Gastrocnemius medialis (tissue), 4 donors: ENCODE measurements at regions not wholly inside any gene's neighbourhood (a gene's known extent, or its start where the extent isn't known, plus 50 kb on each side); places are given as distances from the start of the nearest gene placed in this dataset.

Source experiments
- CTCF ChIP-seq, 5 experiments: fragments of 450-650 bp in 3 of 5; fragments of 200-600 bp in 2 of 5; sonication (generic) in 2 of 5; IDR thresholded peaks in 4 of 5; conservative IDR thresholded peaks in 1 of 5; 1 replicate in 4 of 5; 2 replicates in 1 of 5; pipeline ENCODE4 v1.5.1; 2016 to 2019; ENCODE audit warnings: antibody characterized with exemption in 5 of 5, mild to moderate bottlenecking in 3 of 5, moderate library complexity in 3 of 5
- POLR2A ChIP-seq, 2 donors: fragments of 450-650 bp; IDR thresholded peaks; one replicate each; pipeline ENCODE4 v1.6.1; 2017; ENCODE audit warnings: antibody characterized with exemption in 2 of 2, mild to moderate bottlenecking in 2 of 2, moderate library complexity in 2 of 2

- TF ChIP-seq POLR2A (IDR thresholded peaks at IDR 0.05) (no peak), CTCF (IDR thresholded peaks at IDR 0.05 in 4 of 5, conservative IDR thresholded peaks at IDR 0.05 in 1 of 5) (no peak)
These were observed 173.8 kb upstream of the GLRA2 start for GRCh38 chrX:14355556-14355955.
